ENCODE measurements at regions not wholly inside any gene's neighbourhood (a gene's known extent, or its start where the extent isn't known, plus 50 kb on each side); places are given as distances from the start of the nearest gene placed in this dataset.
"Not testable (repeated sequence)": the region's sequence is repeated elsewhere in the genome, so short reads cannot be mapped to it uniquely, and the experiment has no call there.

GRCh38 chr4:87912164-87913004 lies 63.1 kb upstream of the SPP1 start:
- no peaks in the 10 kb centered on the region for H3K9me3 Mint-ChIP-seq
- no peaks in the 10 kb centered on the region for H3K27me3 Mint-ChIP-seq (ENCODE audit: low read depth)
- TF ChIP-seq, protein P1, sequence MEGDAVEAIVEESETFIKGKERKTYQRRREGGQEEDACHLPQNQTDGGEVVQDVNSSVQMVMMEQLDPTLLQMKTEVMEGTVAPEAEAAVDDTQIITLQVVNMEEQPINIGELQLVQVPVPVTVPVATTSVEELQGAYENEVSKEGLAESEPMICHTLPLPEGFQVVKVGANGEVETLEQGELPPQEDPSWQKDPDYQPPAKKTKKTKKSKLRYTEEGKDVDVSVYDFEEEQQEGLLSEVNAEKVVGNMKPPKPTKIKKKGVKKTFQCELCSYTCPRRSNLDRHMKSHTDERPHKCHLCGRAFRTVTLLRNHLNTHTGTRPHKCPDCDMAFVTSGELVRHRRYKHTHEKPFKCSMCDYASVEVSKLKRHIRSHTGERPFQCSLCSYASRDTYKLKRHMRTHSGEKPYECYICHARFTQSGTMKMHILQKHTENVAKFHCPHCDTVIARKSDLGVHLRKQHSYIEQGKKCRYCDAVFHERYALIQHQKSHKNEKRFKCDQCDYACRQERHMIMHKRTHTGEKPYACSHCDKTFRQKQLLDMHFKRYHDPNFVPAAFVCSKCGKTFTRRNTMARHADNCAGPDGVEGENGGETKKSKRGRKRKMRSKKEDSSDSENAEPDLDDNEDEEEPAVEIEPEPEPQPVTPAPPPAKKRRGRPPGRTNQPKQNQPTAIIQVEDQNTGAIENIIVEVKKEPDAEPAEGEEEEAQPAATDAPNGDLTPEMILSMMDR (IDR thresholded peaks at IDR 0.05; ENCODE audit: unreplicated experiment in 3 of 3), result no peak
- H3K36me3 Mint-ChIP-seq (ENCODE audit: low read depth), result no peaks in the 10 kb centered on the region
- peak overlapping the region; percentile 64 to 92 (median 90) for H3K27ac Mint-ChIP-seq
- peaks cover 5% of the 10 kb centered on the region for H3K4me1 Mint-ChIP-seq
- no peak overlapping the region for H3K4me3 Mint-ChIP-seq

DNA sequence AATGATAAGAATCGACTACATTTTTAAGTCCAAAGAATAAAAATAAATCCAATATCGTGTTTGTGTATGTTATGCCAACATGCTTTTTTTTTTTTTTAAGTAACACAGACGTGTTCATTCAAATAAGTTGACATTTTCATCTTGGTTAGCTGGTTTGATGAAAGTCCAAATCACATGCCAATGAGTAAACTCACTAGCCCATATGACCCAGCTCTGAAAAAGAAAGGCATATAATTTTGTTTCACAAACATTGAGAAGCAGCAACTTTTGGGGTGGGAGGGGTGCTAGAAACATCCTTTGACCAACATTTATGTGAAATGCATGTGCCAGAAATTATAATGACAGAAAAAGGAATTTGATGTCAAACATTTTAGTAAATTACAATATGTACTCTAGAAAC lies 61.6 kb upstream of the SPP1 start:
- Mint-ChIP-seq H3K4me3 (no peak overlapping the region), H3K27ac (no peak overlapping the region), H3K4me1 (peaks cover 5% of the 10 kb centered on the region), H3K9me3 (no peaks in the 10 kb centered on the region), H3K36me3 (ENCODE audit: low read depth) (no peaks in the 10 kb centered on the region), H3K27me3 (ENCODE audit: low read depth) (no peaks in the 10 kb centered on the region)
- TF ChIP-seq, protein P1 (IDR thresholded peaks at IDR 0.05; ENCODE audit: unreplicated experiment in 3 of 3), result no peak

- H3K4me1 Mint-ChIP-seq, result peaks cover 5% of the 10 kb centered on the region
- no peak overlapping the region for H3K4me3 Mint-ChIP-seq
- no peaks in the 10 kb centered on the region for H3K36me3 Mint-ChIP-seq (ENCODE audit: low read depth)
- H3K27ac Mint-ChIP-seq, result no peak overlapping the region
- no peaks in the 10 kb centered on the region for H3K27me3 Mint-ChIP-seq (ENCODE audit: low read depth)
- TF ChIP-seq, protein P1 (IDR thresholded peaks at IDR 0.05; ENCODE audit: unreplicated experiment in 3 of 3), result no peak
- H3K9me3 Mint-ChIP-seq, result no peaks in the 10 kb centered on the region
These were observed 59.9 kb upstream of the SPP1 start for GRCh38 chr4:87915621-87916020.

DNA sequence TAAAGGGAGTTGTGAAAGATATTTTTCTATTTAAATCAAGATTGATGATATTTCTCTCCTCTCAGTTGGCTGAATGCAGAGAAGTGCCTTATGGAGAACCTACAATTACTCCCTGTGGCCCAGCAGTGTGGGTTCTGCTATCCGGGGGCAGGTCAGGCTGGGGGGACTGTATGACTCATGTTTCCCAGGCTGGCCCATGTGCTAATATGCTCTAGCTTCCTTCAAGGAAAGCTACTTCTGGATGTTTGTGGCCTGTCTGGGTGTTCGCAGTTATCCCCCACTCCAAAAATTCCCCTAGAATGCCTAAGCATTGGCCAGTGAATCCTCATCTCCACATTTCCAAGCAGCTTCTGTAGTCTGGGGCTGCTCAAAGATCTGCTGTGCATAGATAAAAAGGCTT lies 58.9 kb upstream of the SPP1 start:
- no peak overlapping the region for H3K27ac Mint-ChIP-seq
- H3K27me3 Mint-ChIP-seq (ENCODE audit: low read depth), result peaks cover 4% of the 10 kb centered on the region
- H3K4me3 Mint-ChIP-seq, result no peak overlapping the region
- H3K4me1 Mint-ChIP-seq, result peaks cover under 1% of the 10 kb centered on the region
- no peaks in the 10 kb centered on the region for H3K9me3 Mint-ChIP-seq
- H3K36me3 Mint-ChIP-seq (ENCODE audit: low read depth), result no peaks in the 10 kb centered on the region
- TF ChIP-seq, protein P1 (IDR thresholded peaks at IDR 0.05; ENCODE audit: unreplicated experiment in 3 of 3), result no peak

DNA sequence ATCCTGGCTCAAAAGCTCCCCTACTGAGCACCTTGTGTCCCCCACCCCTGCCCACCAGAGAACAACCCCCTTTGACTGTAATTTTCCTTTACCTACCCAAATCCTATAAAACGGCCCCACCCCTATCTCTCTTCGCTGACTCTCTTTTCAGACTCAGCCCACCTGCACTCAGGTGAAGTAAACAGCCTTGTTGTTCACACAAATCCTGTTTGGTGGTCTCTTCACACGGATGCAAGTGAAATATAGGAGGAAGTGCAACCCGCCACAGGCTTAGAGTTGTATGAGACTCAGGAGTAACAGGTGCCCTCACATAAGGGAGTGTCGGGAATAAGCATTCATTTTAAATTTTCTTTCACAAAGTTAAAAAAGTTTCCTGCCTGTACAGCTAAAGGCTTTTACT lies 57.6 kb upstream of the SPP1 start:
- H3K36me3 Mint-ChIP-seq (ENCODE audit: low read depth); H3K4me1 Mint-ChIP-seq; H3K9me3 Mint-ChIP-seq; H3K27ac Mint-ChIP-seq; H3K4me3 Mint-ChIP-seq: not testable (repeated sequence)
- peaks cover 17% of the 10 kb centered on the region for H3K27me3 Mint-ChIP-seq (ENCODE audit: low read depth)

- no peaks in the 10 kb centered on the region for H3K9me3 Mint-ChIP-seq
- H3K27ac Mint-ChIP-seq, result no peak overlapping the region
- H3K36me3 Mint-ChIP-seq (ENCODE audit: low read depth), result no peaks in the 10 kb centered on the region
- peaks cover 23% of the 10 kb centered on the region for H3K27me3 Mint-ChIP-seq (ENCODE audit: low read depth)
- no peak overlapping the region for H3K4me3 Mint-ChIP-seq
- TF ChIP-seq, protein P1 (IDR thresholded peaks at IDR 0.05; ENCODE audit: unreplicated experiment in 3 of 3), result no peak
- no peaks in the 10 kb centered on the region for H3K4me1 Mint-ChIP-seq
These were observed 57.0 kb upstream of the SPP1 start for GRCh38 chr4:87918314-87919058.

GRCh38 chr4:87919304-87919703 lies 56.2 kb upstream of the SPP1 start:
- H3K4me3 Mint-ChIP-seq; H3K9me3 Mint-ChIP-seq; H3K36me3 Mint-ChIP-seq (ENCODE audit: low read depth); H3K27ac Mint-ChIP-seq; H3K4me1 Mint-ChIP-seq: not testable (repeated sequence)
- H3K27me3 Mint-ChIP-seq (ENCODE audit: low read depth), result peaks cover 30% of the 10 kb centered on the region

All from nephron (organoid).